Spleen (tissue), 7 donors: ENCODE measurements at regions not wholly inside any gene's neighbourhood (a gene's known extent, or its start where the extent isn't known, plus 50 kb on each side); places are given as distances from the start of the nearest gene placed in this dataset.

Experiments used
- POLR2A ChIP-seq, 3 donors: fragments of 450-650 bp; IDR thresholded peaks; one replicate each; pipeline ENCODE4 v1.5.1; 2017; ENCODE audit warnings: antibody characterized with exemption in 3 of 3, mild to moderate bottlenecking in 1 of 3
- TF ChIP-seq, protein P1 (sequence below), 11 experiments: fragments of 200-600 bp in 7 of 11; fragments of 450-650 bp in 4 of 11; sonication (generic) in 4 of 11; IDR thresholded peaks in 8 of 11; conservative IDR thresholded peaks in 3 of 11; 1 replicate in 7 of 11; 2 replicates in 4 of 11; pipeline versions ENCODE4 v1.4.0 to v1.8.0; 2016 to 2021; ENCODE audit warnings: antibody characterized with exemption in 11 of 11, inconsistent platforms in 4 of 11, mild to moderate bottlenecking in 1 of 11
- donor health status: DM: no; HTN: no; CAD: no; lungs with moderate emphysema.
- donor health status: DM: no; HTN: no; CAD: no.
- donor health status: DM: no; HTN: no; CAD: no.

DNA sequence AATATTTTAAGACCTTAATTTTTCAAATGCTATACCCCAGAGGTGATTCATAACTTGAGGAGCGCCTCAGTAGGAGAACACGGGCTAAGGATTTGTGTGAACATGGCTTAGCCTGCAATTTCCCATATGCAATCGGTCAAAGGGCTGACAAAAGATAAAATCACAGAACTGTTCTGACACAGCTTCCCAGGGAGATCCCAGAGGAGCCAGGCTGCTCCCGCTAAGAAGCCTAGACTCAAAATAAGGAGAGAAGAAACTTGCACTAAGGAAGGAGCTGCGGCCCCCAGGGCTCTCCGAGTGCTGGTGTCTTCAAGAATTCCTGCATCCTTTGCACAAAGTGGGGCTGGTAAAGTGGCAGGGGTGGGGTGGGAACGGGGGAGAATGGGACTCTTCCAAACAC lies 106.3 kb upstream of the DLG1 start:
- TF ChIP-seq, protein P1, sequence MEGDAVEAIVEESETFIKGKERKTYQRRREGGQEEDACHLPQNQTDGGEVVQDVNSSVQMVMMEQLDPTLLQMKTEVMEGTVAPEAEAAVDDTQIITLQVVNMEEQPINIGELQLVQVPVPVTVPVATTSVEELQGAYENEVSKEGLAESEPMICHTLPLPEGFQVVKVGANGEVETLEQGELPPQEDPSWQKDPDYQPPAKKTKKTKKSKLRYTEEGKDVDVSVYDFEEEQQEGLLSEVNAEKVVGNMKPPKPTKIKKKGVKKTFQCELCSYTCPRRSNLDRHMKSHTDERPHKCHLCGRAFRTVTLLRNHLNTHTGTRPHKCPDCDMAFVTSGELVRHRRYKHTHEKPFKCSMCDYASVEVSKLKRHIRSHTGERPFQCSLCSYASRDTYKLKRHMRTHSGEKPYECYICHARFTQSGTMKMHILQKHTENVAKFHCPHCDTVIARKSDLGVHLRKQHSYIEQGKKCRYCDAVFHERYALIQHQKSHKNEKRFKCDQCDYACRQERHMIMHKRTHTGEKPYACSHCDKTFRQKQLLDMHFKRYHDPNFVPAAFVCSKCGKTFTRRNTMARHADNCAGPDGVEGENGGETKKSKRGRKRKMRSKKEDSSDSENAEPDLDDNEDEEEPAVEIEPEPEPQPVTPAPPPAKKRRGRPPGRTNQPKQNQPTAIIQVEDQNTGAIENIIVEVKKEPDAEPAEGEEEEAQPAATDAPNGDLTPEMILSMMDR (IDR thresholded peaks at IDR 0.05 in 8 of 11, conservative IDR thresholded peaks at IDR 0.05 in 3 of 11): no peak
- no peak for TF ChIP-seq POLR2A (IDR thresholded peaks at IDR 0.05)
